Lung (tissue), 11 donors: ENCODE measurements at regions not wholly inside any gene's neighbourhood (a gene's known extent, or its start where the extent isn't known, plus 50 kb on each side); places are given as distances from the start of the nearest gene placed in this dataset.
"Not testable (repeated sequence)": the region's sequence is repeated elsewhere in the genome, so short reads cannot be mapped to it uniquely, and the experiment has no call there.

Source experiments
- ATAC-seq: fragments of 200-7000 bp; cut with Tn5 transposase; one replicate; pipeline ENCODE4 v1.9.1; 2020; ENCODE audit warnings: moderate number of reproducible peaks; ENCODE audit not compliant: insufficient read depth, low FRiP score
- DNase-seq, 3 donors: peaks; one replicate each; pipeline ENCODE4 v3.0.0-alpha.2; 2013 to 2017
- H3K27ac ChIP-seq, 2 donors: one replicate each; pipeline ENCODE4 v1.5.1; 2013; ENCODE audit warnings: mild to moderate bottlenecking in 2 of 2, moderate library complexity in 2 of 2, control low read depth in 1 of 2, inconsistent platforms in 1 of 2, low read depth in 1 of 2, low read length in 1 of 2
- H3K27me3 ChIP-seq, 3 donors: one replicate each; pipeline ENCODE4 v1.5.1; 2013; ENCODE audit warnings: low read length in 2 of 3; ENCODE audit not compliant: control insufficient read depth in 3 of 3, insufficient read depth in 3 of 3
- H3K36me3 ChIP-seq, 4 donors: one replicate each; pipeline ENCODE4 v1.5.1; 2013; ENCODE audit warnings: low read length in 4 of 4, mild to moderate bottlenecking in 1 of 4, moderate library complexity in 1 of 4; ENCODE audit not compliant: control insufficient read depth in 4 of 4, insufficient read depth in 4 of 4
- H3K4me1 ChIP-seq, 5 donors: one replicate each; pipeline ENCODE4 v1.5.1; 2013; ENCODE audit warnings: low read length in 5 of 5, mild to moderate bottlenecking in 2 of 5, moderate library complexity in 1 of 5; ENCODE audit not compliant: control insufficient read depth in 5 of 5, insufficient read depth in 5 of 5
- H3K4me3 ChIP-seq: one replicate; pipeline ENCODE4 v1.5.1; 2013; ENCODE audit warnings: mild to moderate bottlenecking, control low read depth, moderate library complexity
- H3K9ac ChIP-seq, 2 donors: one replicate each; pipeline ENCODE4 v1.5.1; 2013; ENCODE audit warnings: low read length in 2 of 2, control low read depth in 1 of 2; ENCODE audit not compliant: insufficient read depth in 1 of 2
- H3K9me3 ChIP-seq, 4 donors: one replicate each; pipeline ENCODE4 v1.5.1; 2013; ENCODE audit warnings: low read length in 3 of 4, mild to moderate bottlenecking in 1 of 4, moderate library complexity in 1 of 4; ENCODE audit not compliant: control insufficient read depth in 4 of 4, insufficient read depth in 3 of 4
- WGBS, 2 donors: extraction: QIAGEN DNeasy Blood & Tissue Kit; methylation state at CpG; one replicate each; pipeline ENCODE4 v1.1.7; 2013; 5-methylcytosine and 5-hydroxymethylcytosine counted together
- TF ChIP-seq, protein P1 (sequence below): IDR thresholded peaks from 2 replicates; pipeline ENCODE4 v1.5.1; 2012; ENCODE audit warnings: mild to moderate bottlenecking; ENCODE audit errors: control extremely low read depth, extremely low read depth
- donor health status: control.
- donor health status: control.
- donor health status: Bipolar disorder and iron deficiency.
- donor health status: healthy.
- donor health status: DM: yes; HTN: yes; CAD: no.

- TF ChIP-seq, protein P1, sequence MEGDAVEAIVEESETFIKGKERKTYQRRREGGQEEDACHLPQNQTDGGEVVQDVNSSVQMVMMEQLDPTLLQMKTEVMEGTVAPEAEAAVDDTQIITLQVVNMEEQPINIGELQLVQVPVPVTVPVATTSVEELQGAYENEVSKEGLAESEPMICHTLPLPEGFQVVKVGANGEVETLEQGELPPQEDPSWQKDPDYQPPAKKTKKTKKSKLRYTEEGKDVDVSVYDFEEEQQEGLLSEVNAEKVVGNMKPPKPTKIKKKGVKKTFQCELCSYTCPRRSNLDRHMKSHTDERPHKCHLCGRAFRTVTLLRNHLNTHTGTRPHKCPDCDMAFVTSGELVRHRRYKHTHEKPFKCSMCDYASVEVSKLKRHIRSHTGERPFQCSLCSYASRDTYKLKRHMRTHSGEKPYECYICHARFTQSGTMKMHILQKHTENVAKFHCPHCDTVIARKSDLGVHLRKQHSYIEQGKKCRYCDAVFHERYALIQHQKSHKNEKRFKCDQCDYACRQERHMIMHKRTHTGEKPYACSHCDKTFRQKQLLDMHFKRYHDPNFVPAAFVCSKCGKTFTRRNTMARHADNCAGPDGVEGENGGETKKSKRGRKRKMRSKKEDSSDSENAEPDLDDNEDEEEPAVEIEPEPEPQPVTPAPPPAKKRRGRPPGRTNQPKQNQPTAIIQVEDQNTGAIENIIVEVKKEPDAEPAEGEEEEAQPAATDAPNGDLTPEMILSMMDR = no peak
- no peak for ATAC-seq
- no peak overlapping the region for H3K9ac ChIP-seq
- H3K4me1 ChIP-seq = no peaks in the 10 kb centered on the region
- no peaks in the 10 kb centered on the region for H3K36me3 ChIP-seq
- H3K27ac ChIP-seq = no peak overlapping the region
- no peaks in the 10 kb centered on the region for H3K27me3 ChIP-seq
- no peak overlapping the region for H3K4me3 ChIP-seq
- no peak for DNase-seq
- WGBS, 2 donors = 84 to 89% methylated on average over 1 of the region's 1 CpG
- no peaks in the 10 kb centered on the region for H3K9me3 ChIP-seq
Observed at GRCh38 chr14:38948171-38948570, 154.9 kb downstream of the SEC23A start.

GRCh38 chr14:38947343-38947742 lies 155.7 kb downstream of the SEC23A start:
- Histone ChIP-seq H3K9me3 (no peaks in the 10 kb centered on the region), H3K36me3 (no peaks in the 10 kb centered on the region), H3K27ac (no peak overlapping the region), H3K9ac (no peak overlapping the region), H3K4me1 (no peaks in the 10 kb centered on the region), H3K4me3 (no peak overlapping the region), H3K27me3 (no peaks in the 10 kb centered on the region)
- TF ChIP-seq, protein P1 = no peak
- DNase-seq = no peak
- WGBS, 2 donors = 87 to 94% methylated on average over 1 of the region's 1 CpG
- ATAC-seq = no peak

- no peaks in the 10 kb centered on the region for H3K4me1 ChIP-seq
- no peaks in the 10 kb centered on the region for H3K27me3 ChIP-seq
- no peaks in the 10 kb centered on the region for H3K36me3 ChIP-seq
- ATAC-seq (no peak), DNase-seq (peak; percentile 15 to 61 (median 25))
- H3K9me3 ChIP-seq = no peaks in the 10 kb centered on the region
- no peak overlapping the region for H3K27ac ChIP-seq
- TF ChIP-seq, protein P1 = no peak
- H3K9ac ChIP-seq = no peak overlapping the region
- 74 to 77% methylated on average over 3 of the region's 3 CpGs for WGBS, 2 donors
- H3K4me3 ChIP-seq = no peak overlapping the region
Observed at GRCh38 chr14:38944691-38945090, 158.3 kb downstream of the SEC23A start.

DNA sequence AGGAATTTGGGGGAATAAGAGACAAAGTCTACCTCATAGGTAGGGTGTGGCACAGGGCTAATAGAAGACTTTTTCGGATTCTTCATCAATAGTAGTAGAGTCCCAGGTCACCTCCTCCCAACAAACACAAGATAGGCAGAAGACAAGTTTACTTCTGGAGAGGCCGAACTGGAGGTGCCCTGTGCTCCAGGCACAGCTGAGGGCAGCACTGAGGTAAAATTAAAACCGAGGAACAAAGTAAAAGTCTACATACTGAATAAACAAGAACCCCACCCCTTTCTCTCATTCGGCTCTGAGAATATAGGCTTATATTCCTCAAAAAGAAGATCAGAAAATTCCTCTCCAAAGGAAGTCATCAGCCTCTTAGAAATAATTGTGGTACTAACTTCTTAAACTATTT lies 161.5 kb downstream of the SEC23A start:
- no peak overlapping the region for H3K9ac ChIP-seq
- TF ChIP-seq, protein P1 = no peak
- no peaks in the 10 kb centered on the region for H3K9me3 ChIP-seq
- 75 to 83% methylated on average over 4 of the region's 4 CpGs for WGBS, 2 donors
- H3K27me3 ChIP-seq = no peaks in the 10 kb centered on the region
- ATAC-seq (no peak), DNase-seq (no peak)
- H3K4me1 ChIP-seq = no peaks in the 10 kb centered on the region
- no peaks in the 10 kb centered on the region for H3K36me3 ChIP-seq
- no peak overlapping the region for H3K4me3 ChIP-seq
- no peak overlapping the region for H3K27ac ChIP-seq

DNA sequence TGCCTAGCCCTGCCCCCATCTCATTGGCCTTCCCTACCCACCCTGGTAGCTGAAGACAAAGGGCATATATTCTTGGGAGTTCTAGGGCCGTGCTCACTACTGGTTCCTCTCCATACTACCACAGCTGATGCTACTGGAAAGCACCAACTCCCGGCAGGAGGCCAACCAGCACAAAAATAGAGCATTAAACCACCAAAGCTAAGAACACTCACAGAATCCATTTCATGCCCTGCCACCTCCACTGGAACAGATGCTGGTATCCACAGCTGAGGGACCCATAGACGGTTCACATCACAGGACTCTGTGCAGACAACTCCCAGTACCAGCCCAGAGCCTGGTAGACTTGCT lies 170.4 kb downstream of the SEC23A start:
- H3K27me3 ChIP-seq, H3K9ac ChIP-seq, H3K9me3 ChIP-seq, ATAC-seq, H3K4me3 ChIP-seq, DNase-seq, H3K27ac ChIP-seq, H3K36me3 ChIP-seq, H3K4me1 ChIP-seq: not testable (repeated sequence)
- WGBS, 2 donors = 92 to 96% methylated on average over 3 of the region's 3 CpGs
